HG03521 (cell line): ENCODE measurements at regions not wholly inside any gene's neighbourhood (a gene's known extent, or its start where the extent isn't known, plus 50 kb on each side); places are given as distances from the start of the nearest gene placed in this dataset.
"Not testable (repeated sequence)": the region's sequence is repeated elsewhere in the genome, so short reads cannot be mapped to it uniquely, and the experiment has no call there.

Experiments
- ATAC-seq: cut with Tn5 transposase; IDR thresholded peaks from one replicate; pipeline ENCODE4 v1.9.1; 2021; ENCODE audit warnings: mild to moderate bottlenecking, moderate library complexity; ENCODE audit not compliant: unreplicated experiment

GRCh38 chr10:123309731-123310130, 155.5 kb downstream of the BUB3 start:
- ATAC-seq = no peak

DNA sequence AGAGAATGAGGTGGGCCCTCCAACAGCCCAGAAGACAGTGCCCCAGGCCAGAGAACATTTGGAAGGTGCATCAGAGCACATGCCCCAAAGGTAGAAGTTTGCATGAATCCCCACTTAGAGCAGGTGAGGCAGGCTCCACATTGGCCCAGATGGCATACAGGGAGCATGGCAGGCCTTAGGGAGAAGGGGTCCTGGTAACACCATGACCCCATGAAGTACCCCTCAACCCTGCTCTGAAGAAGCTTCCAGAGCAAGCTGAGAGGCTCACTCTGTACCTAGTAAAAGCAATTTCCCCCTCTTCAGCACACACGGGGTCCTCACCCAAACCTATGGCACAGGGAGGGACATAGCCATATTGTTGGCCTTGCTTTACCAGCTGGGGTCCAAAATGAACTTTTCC, 162.6 kb downstream of the BUB3 start:
- ATAC-seq = no peak

GRCh38 chr10:123318516-123318915, 164.3 kb downstream of the BUB3 start:
- no peak for ATAC-seq

GRCh38 chr10:123320091-123320490, 165.9 kb downstream of the BUB3 start:
- no peak for ATAC-seq

GRCh38 chr10:123323884-123324283, 169.7 kb downstream of the BUB3 start:
- no peak for ATAC-seq

DNA sequence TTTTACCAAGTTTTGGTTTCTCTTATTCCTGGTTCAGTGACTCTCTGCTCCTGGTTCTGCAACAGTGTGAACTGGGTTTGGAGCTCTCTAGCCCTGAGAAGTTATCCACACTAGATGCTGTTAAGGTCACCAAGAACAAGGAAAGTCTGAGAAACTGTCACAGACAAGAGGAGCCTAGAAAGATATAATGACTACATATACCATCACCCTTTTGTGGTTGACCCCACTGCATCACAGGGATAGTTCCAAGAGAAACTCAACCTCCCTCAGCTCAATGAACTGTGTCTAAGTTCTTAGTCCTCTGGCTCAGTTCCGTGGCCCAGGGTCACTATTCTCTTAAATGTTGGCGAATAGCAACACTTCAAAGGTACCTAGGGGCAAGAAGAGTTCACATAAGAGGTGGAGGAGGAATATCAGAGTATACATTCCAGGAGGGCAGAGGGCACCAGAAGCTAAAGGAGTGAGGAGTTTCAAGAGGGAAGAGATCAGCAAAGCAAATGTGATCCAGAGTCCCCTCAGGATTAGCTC, 171.5 kb downstream of the BUB3 start:
- no peak for ATAC-seq

DNA sequence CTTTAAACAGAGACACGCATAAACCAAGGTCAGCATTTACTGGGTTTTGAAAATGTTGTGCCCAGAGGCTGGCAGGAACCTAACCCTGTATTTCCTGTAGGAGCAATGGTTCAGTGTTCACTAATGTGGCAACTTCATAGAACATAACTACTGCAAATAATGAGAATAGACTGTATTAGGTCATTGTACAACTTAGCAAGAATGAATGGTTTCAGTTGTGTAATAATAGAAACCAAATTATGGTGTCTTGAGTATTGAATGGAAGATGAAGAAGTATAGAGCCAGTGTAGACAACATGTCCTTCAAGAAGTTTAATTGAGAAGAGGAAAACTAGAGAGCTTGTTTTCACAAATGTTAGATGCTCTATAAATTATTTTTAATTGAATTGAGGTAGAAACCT, 172.5 kb downstream of the BUB3 start:
- ATAC-seq = no peak

DNA sequence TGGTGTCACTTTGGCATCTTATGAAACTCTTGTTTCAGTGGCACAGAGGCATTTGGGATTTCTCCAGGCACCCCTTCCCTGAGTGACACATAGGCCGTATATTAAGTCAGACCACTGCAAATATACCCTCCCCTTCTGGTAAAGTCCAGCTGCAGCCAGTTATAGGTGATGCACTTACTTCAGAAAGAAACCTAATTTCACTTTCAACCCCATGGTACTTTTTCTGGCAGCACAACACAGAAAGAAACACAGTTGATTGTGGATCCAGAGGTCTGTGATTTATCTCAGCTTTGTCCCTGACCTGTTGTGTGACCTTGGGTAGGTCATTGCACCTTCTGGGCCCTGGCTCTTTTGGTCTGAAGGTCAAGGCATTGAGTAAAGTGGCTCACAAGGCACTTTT, 173.2 kb downstream of the BUB3 start:
- ATAC-seq = peak; percentile 75

DNA sequence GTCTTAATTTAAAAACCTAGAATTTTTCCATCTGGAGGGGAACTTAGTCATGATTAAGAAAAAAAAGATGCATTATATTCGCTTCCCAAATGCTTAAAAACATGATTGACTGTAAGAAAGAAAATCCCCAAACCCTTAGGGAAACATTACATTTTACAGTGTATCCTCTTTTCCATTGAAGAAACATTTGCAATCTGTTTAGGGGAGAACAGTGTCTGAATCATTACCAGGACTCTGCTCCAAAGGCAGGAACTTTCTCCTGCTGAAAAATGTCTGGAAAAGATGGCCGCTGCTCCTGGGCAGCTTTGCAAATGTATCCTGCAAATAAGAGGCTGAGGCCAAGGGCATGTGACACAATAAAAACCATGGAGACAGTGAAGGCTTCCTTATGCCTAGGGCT, 173.7 kb downstream of the BUB3 start:
- no peak for ATAC-seq

GRCh38 chr10:123331438-123331837, 177.2 kb downstream of the BUB3 start:
- no peak for ATAC-seq

DNA sequence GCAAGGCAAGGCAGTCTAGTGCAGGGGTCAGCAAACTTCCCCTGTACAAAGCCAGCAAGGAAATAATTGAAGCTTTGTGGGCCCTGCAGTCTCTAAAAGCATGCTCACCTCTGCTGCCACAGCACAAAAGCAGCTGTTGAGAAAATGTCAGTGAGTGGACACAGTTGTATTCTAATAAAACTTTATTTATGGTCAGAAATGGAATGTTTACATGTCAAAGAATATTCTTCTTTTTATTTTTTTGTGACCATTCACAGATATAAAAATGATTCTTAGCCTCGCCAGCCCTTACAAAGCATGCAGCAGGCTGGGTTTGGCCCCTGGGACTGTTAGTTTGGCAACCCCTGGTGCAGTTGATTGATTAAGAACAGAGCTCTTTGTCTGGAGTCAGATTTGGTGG, 192.4 kb downstream of the BUB3 start:
- ATAC-seq = no peak

DNA sequence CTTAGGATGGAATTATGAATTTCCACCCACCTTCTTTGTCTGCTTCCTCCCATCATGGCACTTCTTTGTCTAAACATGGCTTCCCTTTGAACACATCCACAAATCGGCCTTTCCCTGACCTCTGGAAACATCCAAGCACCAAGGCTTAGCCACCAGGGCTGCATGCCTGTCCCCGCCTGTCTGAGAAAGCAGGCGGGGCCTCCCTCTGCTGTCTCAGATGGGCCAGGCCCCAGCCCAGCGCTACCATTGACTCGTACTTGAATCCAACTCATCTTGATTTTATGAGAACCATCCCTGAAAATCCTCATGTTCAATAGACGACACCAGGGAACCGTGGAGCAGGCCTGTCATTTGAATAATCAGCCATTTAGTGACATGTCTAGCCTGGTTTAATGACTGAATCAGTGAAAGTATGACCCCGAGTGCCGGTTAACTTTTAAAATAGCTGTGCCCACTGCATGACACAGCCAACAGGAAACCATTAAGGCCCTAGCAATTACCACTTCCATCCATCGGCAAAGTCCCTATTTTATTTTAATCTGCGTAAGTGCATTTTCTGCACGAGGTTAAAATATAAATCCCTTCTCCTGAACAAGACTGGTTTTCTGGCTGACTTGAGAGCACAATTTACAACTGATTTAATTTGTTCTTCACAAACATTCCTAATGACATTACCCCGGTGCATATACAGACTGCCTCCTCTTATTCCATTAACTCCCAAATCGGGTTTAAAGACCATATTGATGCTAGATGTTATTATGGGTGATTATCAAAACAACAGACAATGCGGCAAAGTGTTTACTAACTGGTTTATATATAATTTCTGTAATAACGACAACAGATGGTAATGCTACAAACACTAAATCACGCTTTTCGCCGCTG, 194.7 kb downstream of the BUB3 start:
- no peak for ATAC-seq

DNA sequence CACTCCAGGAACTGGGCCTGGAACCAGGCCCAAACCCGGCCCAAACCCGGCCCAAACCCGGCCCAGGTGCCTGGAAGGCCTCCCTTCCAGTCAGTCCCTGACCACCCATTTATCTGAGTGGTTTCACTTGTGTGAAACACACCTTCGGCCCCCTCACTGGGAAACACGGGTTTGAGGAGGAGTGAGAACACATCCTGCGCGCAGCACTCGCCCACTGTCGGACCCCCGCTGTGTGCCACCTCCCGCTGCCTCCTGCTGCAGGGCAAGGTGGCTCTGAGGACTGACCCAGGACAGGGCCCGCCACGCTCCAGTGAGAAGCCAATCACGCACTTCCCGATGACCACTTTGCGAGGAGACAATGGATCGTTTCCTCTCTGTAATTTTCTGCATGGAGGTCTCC, 197.5 kb downstream of the BUB3 start:
- no peak for ATAC-seq

DNA sequence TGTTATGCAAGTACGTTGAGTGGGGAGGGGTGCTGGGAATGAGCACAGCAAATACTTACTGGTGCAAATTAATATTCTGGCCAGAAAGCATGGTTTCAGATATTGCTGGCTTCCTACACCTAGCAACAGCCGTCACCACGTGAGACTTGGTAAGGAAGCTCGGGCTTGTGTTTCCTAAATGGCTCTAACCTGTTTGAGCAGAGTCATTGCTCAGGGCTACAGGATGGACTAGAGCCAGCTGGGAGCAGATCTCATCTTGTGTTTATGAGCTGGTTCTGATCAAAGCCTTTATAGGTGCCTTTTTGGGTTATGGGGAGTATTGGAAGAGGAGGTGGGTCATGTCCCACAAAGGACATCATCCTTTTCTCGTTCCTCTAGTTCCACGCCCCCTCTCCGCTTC, 200.3 kb downstream of the BUB3 start:
- no peak for ATAC-seq

DNA sequence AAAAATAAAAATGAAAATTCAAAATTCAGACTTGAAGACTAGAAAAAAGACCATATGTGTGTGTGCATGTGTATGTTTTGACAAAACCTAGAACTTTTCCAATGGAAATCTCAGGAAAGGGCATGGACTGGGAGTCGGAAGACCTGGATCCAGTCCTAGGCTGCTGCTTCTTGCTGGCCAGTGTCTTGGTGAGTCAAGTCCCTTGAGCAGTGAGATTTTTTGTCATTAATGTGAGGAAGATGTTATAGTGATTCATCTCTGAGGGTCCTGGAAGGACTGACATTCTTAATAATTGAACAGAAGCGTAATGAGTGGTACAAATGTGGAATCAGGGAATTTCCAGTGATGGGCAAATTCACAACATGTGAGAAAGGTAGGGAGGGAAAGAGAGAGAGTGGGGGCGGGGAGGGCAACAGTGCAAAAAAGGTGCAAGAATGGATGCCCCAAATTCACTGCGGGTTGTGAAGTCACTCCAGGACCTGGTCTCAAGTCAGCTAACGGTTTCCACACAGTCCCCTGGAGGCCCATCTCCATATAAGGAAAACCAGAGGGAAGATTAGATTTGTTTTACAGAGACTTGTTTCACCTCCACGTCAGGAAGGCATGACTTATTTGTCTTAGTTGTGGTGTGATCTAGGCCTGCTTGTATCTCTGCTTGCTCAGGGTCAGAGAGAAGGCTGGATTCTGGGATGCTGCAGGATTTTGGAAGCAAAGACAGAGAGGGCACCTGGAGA, 201.7 kb downstream of the BUB3 start:
- ATAC-seq = no peak

DNA sequence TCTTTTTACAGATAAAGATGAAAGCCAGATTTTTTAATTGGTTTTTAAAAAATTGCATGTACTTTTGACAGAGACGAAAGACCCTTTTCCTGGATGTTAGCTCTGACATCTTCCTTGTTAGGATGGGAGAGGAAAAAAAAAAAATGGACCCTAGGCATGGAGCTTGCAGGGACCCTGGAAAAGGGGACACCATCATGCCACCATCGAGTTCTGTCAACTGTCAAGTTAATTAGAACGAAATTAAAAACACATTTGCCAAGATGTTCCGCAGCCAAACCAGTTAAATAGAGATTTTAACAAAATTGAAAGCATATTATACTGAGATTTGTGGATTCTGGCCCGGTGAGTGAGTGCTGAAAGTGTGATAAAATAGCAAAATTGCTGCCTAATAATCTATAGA, 202.6 kb downstream of the BUB3 start:
- ATAC-seq = no peak

GRCh38 chr10:123357421-123357930, 203.3 kb downstream of the BUB3 start:
- no peak for ATAC-seq

- no peak for ATAC-seq
Measured at GRCh38 chr10:123359539-123359938, 205.3 kb downstream of the BUB3 start.

GRCh38 chr10:123361832-123362231, 207.6 kb downstream of the BUB3 start:
- ATAC-seq = no peak

GRCh38 chr10:123367195-123367594, 213.0 kb downstream of the BUB3 start:
- ATAC-seq = no peak

DNA sequence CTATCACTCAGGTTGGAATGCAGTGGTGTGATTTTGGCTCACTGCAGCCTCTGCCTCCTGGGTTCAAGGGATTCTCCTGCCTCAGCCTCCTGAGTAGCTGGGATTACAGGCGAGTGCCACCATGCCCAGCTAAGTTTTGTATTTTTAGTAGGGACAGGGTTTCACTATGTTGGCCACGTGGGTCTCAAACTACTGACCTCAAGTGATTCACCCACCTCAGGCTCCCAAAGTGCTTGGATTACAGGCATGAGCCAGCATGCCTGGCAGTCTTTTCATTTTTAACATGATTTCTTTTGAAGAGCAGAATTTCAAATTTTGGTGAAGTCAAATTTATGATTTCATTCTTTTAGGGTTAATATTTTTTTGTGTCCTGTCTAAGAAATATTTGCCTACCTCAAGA, 217.4 kb downstream of the BUB3 start:
- not testable (repeated sequence) for ATAC-seq

DNA sequence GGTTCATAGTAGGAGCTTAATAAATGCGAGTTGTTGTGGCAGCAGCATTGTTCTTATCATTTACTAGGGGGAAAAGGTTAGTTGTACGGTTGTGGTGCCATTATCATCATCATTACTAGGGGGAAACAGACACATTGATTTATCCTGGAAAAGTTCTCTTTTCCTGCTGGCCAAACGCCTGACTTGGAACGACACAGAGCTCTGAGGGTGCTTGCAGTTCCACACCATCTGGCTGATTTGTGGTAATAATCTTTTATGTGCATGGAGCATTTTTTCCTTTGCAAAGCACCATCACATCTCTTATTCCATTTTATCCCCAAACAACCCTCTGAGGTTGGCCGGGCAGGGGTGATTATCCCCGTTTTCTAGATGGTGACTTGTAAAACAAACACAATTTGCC, 219.4 kb downstream of the BUB3 start:
- ATAC-seq = no peak
